HG03342 (cell line): ENCODE measurements at regions not wholly inside any gene's neighbourhood (a gene's known extent, or its start where the extent isn't known, plus 50 kb on each side); places are given as distances from the start of the nearest gene placed in this dataset.

Source experiments
- ATAC-seq: cut with Tn5 transposase; IDR thresholded peaks from one replicate; pipeline ENCODE4 v1.9.1; 2021; ENCODE audit warnings: mild to moderate bottlenecking, moderate library complexity; ENCODE audit not compliant: unreplicated experiment

- ATAC-seq: no peak
These were observed 382.2 kb upstream of the ZMIZ1 start for GRCh38 chr10:78686444-78687060.

- no peak for ATAC-seq
These were observed 381.1 kb upstream of the ZMIZ1 start for GRCh38 chr10:78687626-78688025.

DNA sequence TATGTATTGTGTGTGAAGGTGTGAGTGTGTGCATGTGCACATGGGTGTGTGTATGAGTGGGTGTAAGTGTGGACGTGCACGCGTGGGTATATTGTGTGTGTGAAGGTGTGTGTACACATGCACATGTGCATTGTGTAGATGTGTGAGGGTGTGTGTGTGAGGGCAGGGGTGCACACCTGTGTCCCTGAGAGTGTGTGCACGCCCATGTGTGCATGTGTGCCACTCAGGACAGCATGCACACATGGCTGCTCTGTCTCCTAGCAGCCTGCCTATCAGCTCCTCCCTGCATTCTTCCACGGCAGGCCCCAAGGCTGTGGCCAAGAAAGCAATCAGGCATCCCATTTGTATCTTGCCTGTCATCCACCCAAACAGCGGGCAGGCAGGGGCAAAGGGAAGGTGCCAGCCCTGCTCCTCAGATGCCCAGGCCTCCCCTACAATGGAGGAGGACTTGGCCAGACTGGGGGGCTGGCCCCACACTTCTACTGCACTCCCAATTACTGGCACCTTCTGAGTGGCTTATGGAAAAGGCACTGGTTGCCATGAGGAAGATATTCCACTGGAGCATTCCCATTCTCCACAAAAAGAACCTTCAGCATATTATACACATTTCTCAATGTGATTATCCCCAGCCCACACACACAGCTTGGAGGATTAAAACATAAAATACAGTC lies 380.4 kb upstream of the ZMIZ1 start:
- no peak for ATAC-seq

- ATAC-seq: no peak
These were observed 379.7 kb upstream of the ZMIZ1 start for GRCh38 chr10:78688901-78689583.

- ATAC-seq: no peak
These were observed 379.2 kb upstream of the ZMIZ1 start for GRCh38 chr10:78689584-78689935.

DNA sequence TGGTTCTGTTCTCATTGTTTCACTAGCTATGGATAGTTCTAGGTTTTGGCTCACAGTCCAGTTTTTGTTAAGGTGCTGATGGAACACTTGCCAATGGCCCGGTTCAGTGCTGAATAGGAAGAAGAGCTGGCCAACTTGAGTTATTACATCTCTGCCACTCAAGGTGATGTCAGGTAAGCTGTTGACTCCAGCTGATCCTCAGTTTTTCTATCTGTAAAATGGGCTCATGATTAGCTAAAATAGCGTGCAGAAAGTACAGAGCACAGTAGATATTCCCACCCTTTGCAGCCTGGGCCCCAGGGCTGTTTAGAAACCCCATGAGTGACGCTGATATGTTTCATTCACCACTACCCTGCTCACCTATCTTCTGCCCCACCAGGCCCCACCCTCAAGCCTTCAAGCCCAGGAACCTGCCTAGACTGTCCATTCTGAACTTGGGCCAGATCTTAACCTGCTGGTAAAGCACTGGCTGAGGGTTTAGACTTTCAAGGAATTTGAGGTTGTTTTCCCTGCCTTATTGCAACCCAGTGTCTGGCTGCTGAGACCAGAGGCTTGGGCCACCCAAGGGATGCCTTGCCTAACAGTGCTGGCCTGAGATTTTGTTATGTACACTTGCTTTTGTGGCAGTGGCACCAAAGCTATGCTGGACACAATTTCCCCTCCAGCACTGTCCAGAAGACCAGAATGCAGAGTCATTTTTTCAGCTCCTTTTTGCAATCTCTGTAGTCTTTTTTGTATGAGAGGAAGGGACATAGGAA lies 378.2 kb upstream of the ZMIZ1 start:
- ATAC-seq: no peak

- ATAC-seq: no peak
These were observed 377.3 kb upstream of the ZMIZ1 start for GRCh38 chr10:78691301-78692030.

DNA sequence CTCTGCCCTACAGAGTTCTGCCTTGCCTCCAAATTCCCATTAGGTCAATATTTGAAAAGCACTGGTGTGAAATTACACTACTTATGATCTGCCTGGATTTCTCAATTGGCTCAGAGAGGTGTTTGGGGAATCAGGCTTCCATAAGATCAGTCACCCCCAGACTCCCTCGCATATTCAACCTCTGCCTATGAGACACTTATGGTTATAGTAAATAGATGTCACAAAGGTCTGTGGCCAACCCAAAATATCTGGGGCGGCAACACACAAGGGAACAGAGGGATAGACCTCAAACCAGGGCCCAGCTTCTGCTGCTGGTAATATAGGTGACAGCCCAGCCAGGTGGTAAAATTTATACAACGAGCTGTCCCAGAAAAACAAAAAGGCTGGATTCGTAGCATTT lies 376.7 kb upstream of the ZMIZ1 start:
- ATAC-seq: no peak

DNA sequence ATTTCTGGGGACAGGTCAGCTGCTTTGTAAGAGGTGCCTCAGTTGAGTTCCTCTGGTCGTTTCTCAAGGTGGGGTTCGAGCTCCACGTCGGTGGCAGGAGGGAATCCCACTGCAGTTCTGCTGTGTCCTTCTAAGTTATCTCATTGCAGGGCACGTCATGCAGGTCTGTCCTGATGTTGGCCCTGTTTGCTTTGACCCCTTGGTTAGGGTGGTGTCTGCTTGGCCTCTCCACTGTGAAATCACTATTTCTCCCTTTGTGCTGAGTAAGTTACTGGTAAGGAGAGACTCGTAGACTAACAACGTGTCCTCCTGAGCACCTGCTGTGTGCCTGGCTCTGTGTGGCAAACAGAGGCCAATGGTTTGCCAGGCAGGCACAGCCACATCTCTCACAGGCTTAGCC lies 372.9 kb upstream of the ZMIZ1 start:
- ATAC-seq: no peak

GRCh38 chr10:78696791-78697395 lies 371.9 kb upstream of the ZMIZ1 start:
- no peak for ATAC-seq

DNA sequence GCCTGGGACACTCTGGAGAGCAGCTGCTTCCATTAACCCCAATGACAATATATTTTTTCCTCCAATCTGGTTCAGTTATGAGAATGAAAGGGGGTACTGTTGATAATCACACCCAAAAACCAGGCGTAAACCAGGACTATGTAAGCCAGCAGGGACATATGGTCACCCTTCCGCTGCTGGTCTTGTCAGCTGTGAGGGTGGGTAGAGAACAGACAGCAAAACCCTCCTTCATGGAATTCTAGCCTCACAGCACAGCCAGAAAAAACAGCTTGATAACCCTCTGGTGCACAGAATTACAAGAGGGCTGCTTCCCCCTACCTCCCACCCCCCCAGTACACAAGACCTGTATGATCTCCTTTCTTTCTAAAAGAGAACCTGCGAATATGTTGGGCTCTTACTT lies 368.8 kb upstream of the ZMIZ1 start:
- ATAC-seq: no peak

GRCh38 chr10:78700413-78700812 lies 368.4 kb upstream of the ZMIZ1 start:
- no peak for ATAC-seq

DNA sequence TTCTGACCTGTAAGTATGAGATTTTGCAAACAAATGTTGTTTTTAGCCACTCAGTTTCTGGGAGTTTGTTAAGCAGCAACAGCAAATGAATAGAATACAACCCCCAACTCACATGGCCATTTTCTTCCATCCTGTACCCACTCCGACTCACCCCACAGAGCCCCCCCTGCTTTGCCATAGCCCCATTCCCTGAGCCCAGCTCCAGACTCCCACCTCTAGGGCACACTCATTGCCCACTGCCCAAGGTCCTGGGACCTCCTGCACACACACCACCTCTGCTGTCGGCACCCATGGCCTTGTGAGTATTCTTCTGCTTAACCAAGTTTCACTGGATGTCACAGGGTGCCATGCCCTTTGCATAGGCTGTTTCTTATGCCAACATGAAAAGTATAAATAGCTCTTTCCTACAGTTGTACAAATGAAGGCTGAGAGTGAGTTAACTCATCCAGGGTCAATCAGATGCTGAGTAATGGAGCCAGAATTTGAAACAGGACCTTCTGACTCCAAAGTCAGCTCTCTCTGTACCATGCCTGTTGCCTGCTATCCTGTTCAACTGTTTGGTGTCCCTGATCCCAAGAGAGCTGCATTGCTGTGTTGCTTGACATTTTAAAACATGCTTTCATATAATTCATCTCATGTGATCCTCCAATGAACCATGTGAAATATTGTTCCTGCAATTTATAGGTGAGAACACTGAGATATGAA lies 367.8 kb upstream of the ZMIZ1 start:
- ATAC-seq: no peak

DNA sequence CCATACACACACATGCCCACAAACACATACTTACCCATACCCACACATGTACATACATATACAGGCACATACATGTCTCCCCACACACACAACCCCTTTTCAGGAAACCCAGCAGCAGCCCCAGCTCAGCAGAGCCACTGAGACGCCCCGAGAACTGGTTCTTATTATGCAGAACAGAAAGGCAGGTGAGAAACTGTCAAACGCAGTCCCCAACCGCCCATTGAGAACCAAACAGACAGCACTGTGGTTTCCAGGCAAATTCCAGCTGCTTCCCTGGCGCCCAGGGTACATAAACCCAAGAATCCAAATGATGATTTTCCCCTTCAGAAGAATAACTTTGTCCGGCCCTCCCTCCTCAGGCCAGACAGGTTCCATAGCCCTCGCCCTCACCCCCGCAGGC lies 366.6 kb upstream of the ZMIZ1 start:
- no peak for ATAC-seq

- no peak for ATAC-seq
These were observed 365.9 kb upstream of the ZMIZ1 start for GRCh38 chr10:78702876-78703275.

GRCh38 chr10:78703593-78703992 lies 365.2 kb upstream of the ZMIZ1 start:
- ATAC-seq: no peak

- no peak for ATAC-seq
These were observed 362.5 kb upstream of the ZMIZ1 start for GRCh38 chr10:78706256-78706655.

DNA sequence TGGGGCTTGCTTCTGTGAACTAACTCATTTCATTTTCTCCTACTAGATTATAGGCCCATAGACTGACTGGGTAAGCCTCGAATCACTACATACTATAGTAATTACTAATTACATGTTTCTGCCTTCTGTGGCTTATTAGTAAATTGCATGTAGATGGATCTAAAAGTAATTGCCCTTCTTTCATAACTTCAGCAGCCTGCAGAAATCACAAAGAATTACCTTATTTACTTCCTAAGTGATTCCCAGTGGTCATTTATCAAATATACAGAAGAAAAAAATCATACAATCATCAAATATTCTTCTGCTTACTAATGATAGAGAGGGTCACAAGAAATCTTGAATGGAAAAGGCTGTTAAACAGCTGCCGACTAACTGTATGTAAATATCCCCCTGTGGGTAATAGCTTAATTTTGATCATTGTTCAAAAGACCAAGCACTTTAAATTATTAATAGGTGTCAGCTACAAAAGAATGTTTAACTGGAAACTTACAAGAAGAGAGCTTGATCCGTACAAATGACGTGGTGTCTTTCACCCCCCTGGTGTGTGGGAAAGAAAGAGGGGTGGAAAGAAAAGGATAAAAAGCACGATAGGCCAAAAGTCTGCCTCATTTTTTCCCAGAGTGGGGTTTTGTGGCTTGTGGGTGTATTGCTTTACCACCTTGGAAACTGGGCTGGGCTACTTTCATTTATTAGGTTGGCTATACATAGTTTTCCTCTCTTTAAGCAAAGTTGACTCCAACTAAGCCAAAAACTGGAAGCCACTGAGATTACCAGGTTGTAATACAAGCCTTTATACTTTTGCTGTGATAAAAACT lies 361.8 kb upstream of the ZMIZ1 start:
- ATAC-seq: no peak

DNA sequence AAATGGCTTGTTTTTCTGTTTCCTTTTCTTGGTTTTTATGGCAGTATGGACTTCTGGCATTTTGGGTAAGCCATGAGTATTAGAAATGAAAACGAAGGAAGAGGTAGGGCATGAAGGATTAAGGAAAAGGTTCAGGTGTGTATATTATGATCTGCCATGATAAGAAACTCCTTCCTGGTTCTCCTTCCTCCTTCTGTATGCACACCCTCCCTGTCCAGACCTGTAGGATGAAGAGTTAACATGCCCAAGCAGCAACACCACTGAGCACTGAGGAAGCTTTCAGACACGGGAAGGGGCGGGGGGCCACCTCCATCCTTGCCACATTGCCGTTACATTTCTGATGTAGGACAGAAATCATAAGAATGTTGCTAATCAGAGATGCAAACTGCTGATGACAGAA lies 361.0 kb upstream of the ZMIZ1 start:
- no peak for ATAC-seq
